Spleen (tissue), 11 donors: ENCODE measurements at regions not wholly inside any gene's neighbourhood (a gene's known extent, or its start where the extent isn't known, plus 50 kb on each side); places are given as distances from the start of the nearest gene placed in this dataset.

Experiments
- DNase-seq: peaks from one replicate; pipeline ENCODE4 v3.0.0-alpha.2; 2020
- H3K27ac ChIP-seq, 8 donors: fragments of 200-600 bp; sonication (generic) in 7 of 8; 1 replicate in 4 of 8; 2 replicates in 4 of 8; pipeline versions ENCODE4 v1.5.0 to v1.8.0; 2016 to 2021; ENCODE audit warnings: inconsistent platforms in 4 of 8, mild to moderate bottlenecking in 4 of 8, moderate library complexity in 1 of 8
- H3K27me3 ChIP-seq, 7 donors: fragments of 200-600 bp; sonication (generic) in 6 of 7; replicated peaks in 1 of 7; 1 replicate in 4 of 7; 2 replicates in 3 of 7; pipeline versions ENCODE4 v1.5.0 to v1.8.0; 2016 to 2021; ENCODE audit warnings: inconsistent platforms in 3 of 7, mild to moderate bottlenecking in 1 of 7
- H3K36me3 ChIP-seq, 6 donors: fragments of 200-600 bp; sonication (generic) in 5 of 6; 1 replicate in 4 of 6; 2 replicates in 2 of 6; pipeline versions ENCODE4 v1.5.0 to v1.8.0; 2016 to 2021; ENCODE audit warnings: inconsistent platforms in 2 of 6
- H3K4me1 ChIP-seq, 6 donors: fragments of 200-600 bp; sonication (generic) in 5 of 6; 1 replicate in 3 of 6; 2 replicates in 3 of 6; pipeline versions ENCODE4 v1.5.0 to v1.8.0; 2016 to 2021; ENCODE audit warnings: inconsistent platforms in 3 of 6
- H3K4me3 ChIP-seq, 8 donors: fragments of 200-600 bp; sonication (generic) in 7 of 8; 1 replicate in 4 of 8; 2 replicates in 4 of 8; pipeline versions ENCODE4 v1.5.0 to v1.8.0; 2016 to 2021; ENCODE audit warnings: inconsistent platforms in 4 of 8, mild to moderate bottlenecking in 4 of 8, moderate library complexity in 2 of 8
- H3K9me3 ChIP-seq, 8 donors: fragments of 200-600 bp; sonication (generic) in 7 of 8; 1 replicate in 4 of 8; 2 replicates in 4 of 8; pipeline versions ENCODE4 v1.5.0 to v1.8.0; 2016 to 2021; ENCODE audit warnings: inconsistent platforms in 4 of 8
- POLR2A ChIP-seq, 3 donors: fragments of 450-650 bp; IDR thresholded peaks; one replicate each; pipeline ENCODE4 v1.5.1; 2017; ENCODE audit warnings: antibody characterized with exemption in 3 of 3, mild to moderate bottlenecking in 1 of 3
- POLR2AphosphoS5 ChIP-seq, 3 donors: sonication (generic); formaldehyde crosslinking; IDR thresholded peaks; one replicate each; pipeline ENCODE4 v1.5.1; 2017; ENCODE audit warnings: antibody characterized with exemption in 3 of 3
- WGBS, 5 donors: extraction: QIAGEN DNeasy Blood & Tissue Kit in 3 of 5; methylation state at CpG; one replicate each; pipeline versions ENCODE4 v1.1.5 to v1.1.7; 2013 to 2018; 5-methylcytosine and 5-hydroxymethylcytosine counted together
- intact Hi-C: fragments of 100-400 bp; cut with DNase I; formaldehyde crosslinking; loops from one replicate; pipeline ENCODE4 v1.15.0; 2023; ENCODE audit warnings: low total_unique reads
- TF ChIP-seq, protein P1 (sequence below), 11 experiments: fragments of 200-600 bp in 7 of 11; fragments of 450-650 bp in 4 of 11; sonication (generic) in 4 of 11; IDR thresholded peaks in 8 of 11; conservative IDR thresholded peaks in 3 of 11; 1 replicate in 7 of 11; 2 replicates in 4 of 11; pipeline versions ENCODE4 v1.4.0 to v1.8.0; 2016 to 2021; ENCODE audit warnings: antibody characterized with exemption in 11 of 11, inconsistent platforms in 4 of 11, mild to moderate bottlenecking in 1 of 11
- donor health status: healthy with polysubstance abuse.
- donor health status: DM: no; HTN: no; CAD: no; lungs with moderate emphysema.
- donor health status: DM: no; HTN: no; CAD: no.
- donor health status: Bipolar disorder and iron deficiency.
- donor health status: healthy.
- donor health status: DM: no; HTN: no; CAD: no.
- donor health status: DM: yes; HTN: yes; CAD: no.

DNA sequence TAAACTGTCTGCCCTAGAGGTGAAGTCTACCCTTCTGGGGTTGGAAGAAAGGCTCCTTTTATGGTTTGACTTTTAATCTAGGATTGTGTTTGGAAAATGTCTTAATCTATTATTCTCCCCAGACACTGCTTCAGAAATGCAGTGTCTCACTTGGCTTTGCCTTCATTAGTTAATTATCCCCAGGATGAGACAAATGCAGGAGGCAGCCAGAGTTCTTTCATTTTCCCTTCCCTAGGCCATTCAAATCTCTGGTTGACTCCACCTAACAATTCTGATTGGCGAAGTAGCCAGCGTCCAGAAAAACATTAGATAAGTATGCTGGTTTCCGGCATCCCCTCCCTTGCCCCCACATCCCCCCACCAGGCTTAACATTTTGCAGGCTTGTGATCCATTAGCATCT lies 325.8 kb upstream of the PBX1 start:
- H3K9me3 ChIP-seq, result peaks cover 0 to 7% (median 0%) of the 10 kb centered on the region in 8 donors
- intact Hi-C loops, result no loop called here
- no peak overlapping the region for H3K4me3 ChIP-seq
- no peak overlapping the region for H3K27ac ChIP-seq
- 67 to 80% (median 74%) methylated on average over 3 of the region's 3 CpGs for WGBS, 5 donors
- no peaks in the 10 kb centered on the region for H3K27me3 ChIP-seq
- no peak for DNase-seq
- TF ChIP-seq POLR2A (IDR thresholded peaks at IDR 0.05) (no peak), POLR2AphosphoS5 (IDR thresholded peaks at IDR 0.05) (no peak)
- TF ChIP-seq, protein P1, sequence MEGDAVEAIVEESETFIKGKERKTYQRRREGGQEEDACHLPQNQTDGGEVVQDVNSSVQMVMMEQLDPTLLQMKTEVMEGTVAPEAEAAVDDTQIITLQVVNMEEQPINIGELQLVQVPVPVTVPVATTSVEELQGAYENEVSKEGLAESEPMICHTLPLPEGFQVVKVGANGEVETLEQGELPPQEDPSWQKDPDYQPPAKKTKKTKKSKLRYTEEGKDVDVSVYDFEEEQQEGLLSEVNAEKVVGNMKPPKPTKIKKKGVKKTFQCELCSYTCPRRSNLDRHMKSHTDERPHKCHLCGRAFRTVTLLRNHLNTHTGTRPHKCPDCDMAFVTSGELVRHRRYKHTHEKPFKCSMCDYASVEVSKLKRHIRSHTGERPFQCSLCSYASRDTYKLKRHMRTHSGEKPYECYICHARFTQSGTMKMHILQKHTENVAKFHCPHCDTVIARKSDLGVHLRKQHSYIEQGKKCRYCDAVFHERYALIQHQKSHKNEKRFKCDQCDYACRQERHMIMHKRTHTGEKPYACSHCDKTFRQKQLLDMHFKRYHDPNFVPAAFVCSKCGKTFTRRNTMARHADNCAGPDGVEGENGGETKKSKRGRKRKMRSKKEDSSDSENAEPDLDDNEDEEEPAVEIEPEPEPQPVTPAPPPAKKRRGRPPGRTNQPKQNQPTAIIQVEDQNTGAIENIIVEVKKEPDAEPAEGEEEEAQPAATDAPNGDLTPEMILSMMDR (IDR thresholded peaks at IDR 0.05 in 8 of 11, conservative IDR thresholded peaks at IDR 0.05 in 3 of 11), result no peak
- no peaks in the 10 kb centered on the region for H3K4me1 ChIP-seq
- H3K36me3 ChIP-seq, result no peaks in the 10 kb centered on the region

GRCh38 chr1:164240081-164240480 lies 318.9 kb upstream of the PBX1 start:
- Histone ChIP-seq H3K4me3 (no peak overlapping the region), H3K9me3 (peaks cover 0 to under 1% (median 0%) of the 10 kb centered on the region in 8 donors), H3K27ac (no peak overlapping the region), H3K27me3 (no peaks in the 10 kb centered on the region), H3K4me1 (no peaks in the 10 kb centered on the region), H3K36me3 (no peaks in the 10 kb centered on the region)
- intact Hi-C loops, result no loop called here
- 64 to 76% (median 67%) methylated on average over 4 of the region's 4 CpGs for WGBS, 5 donors
- DNase-seq, result no peak
- TF ChIP-seq POLR2AphosphoS5 (IDR thresholded peaks at IDR 0.05), result no peak
- TF ChIP-seq, protein P1 (IDR thresholded peaks at IDR 0.05 in 8 of 11, conservative IDR thresholded peaks at IDR 0.05 in 3 of 11), result no peak
- TF ChIP-seq POLR2A (IDR thresholded peaks at IDR 0.05), result no peak

- intact Hi-C loops, result no loop called here
- H3K9me3 ChIP-seq, result peaks cover 3 to 60% (median 53%) of the 10 kb centered on the region in 8 donors
- TF ChIP-seq, protein P1 (IDR thresholded peaks at IDR 0.05 in 8 of 11, conservative IDR thresholded peaks at IDR 0.05 in 3 of 11), result no peak
- no peak for TF ChIP-seq POLR2AphosphoS5 (IDR thresholded peaks at IDR 0.05)
- TF ChIP-seq POLR2A (IDR thresholded peaks at IDR 0.05), result no peak
- DNase-seq, result no peak
- H3K27me3 ChIP-seq, result no peaks in the 10 kb centered on the region
- H3K36me3 ChIP-seq, result no peaks in the 10 kb centered on the region
- H3K4me3 ChIP-seq, result no peak overlapping the region
- H3K4me1 ChIP-seq, result no peaks in the 10 kb centered on the region
- no peak overlapping the region for H3K27ac ChIP-seq
Observed at GRCh38 chr1:164250365-164250764, 308.6 kb upstream of the PBX1 start.

- Histone ChIP-seq H3K9me3 (peaks cover 3 to 54% (median 39%) of the 10 kb centered on the region in 8 donors), H3K36me3 (no peaks in the 10 kb centered on the region), H3K4me3 (no peak overlapping the region), H3K4me1 (no peaks in the 10 kb centered on the region), H3K27me3 (no peaks in the 10 kb centered on the region), H3K27ac (no peak overlapping the region)
- TF ChIP-seq POLR2AphosphoS5 (IDR thresholded peaks at IDR 0.05), result no peak
- TF ChIP-seq POLR2A (IDR thresholded peaks at IDR 0.05), result no peak
- TF ChIP-seq, protein P1 (IDR thresholded peaks at IDR 0.05 in 8 of 11, conservative IDR thresholded peaks at IDR 0.05 in 3 of 11), result no peak
- intact Hi-C loops, result no loop called here
- no peak for DNase-seq
- WGBS, 5 donors, result 50 to 65% (median 53%) methylated on average over 3 of the region's 3 CpGs
Observed at GRCh38 chr1:164256456-164256855, 302.5 kb upstream of the PBX1 start.
